ENCODE measurements at regions not wholly inside any gene's neighbourhood (a gene's known extent, or its start where the extent isn't known, plus 50 kb on each side); places are given as distances from the start of the nearest gene placed in this dataset.

GRCh38 chr12:72191761-72192160 lies 80.4 kb upstream of the TRHDE start:
- Mint-ChIP-seq H3K36me3 (no peaks in the 10 kb centered on the region), H3K27me3 (no peaks in the 10 kb centered on the region), H3K9me3 (peaks cover 0 to 12% (median 3%) of the 10 kb centered on the region in 7 donors), H3K4me3 (no peak overlapping the region), H3K27ac (no peak overlapping the region), H3K4me1 (no peaks in the 10 kb centered on the region)
- Histone ChIP-seq H3K4me3 (ENCODE audit: low read depth, low read length) (no peak overlapping the region), H3K4me1 (ENCODE audit: control insufficient read depth, insufficient read depth, low read length, poor library complexity, severe bottlenecking) (no peaks in the 10 kb centered on the region), H3K27ac (ENCODE audit: insufficient read depth, low read length, poor library complexity, severe bottlenecking) (no peak overlapping the region), H3K27me3 (ENCODE audit: control insufficient read depth, insufficient read depth, low read length) (no peaks in the 10 kb centered on the region), H3K9me3 (ENCODE audit: control insufficient read depth in 2 of 2, low read length in 2 of 2) (no peaks in the 10 kb centered on the region), H3K36me3 (ENCODE audit: control insufficient read depth, insufficient read depth, low read length) (no peaks in the 10 kb centered on the region)
- no peak for DNase-seq
- ATAC-seq (ENCODE audit: low read depth in 2 of 2) = no peak

- ATAC-seq (ENCODE audit: low read depth in 2 of 2) = no peak
- Histone ChIP-seq H3K36me3 (ENCODE audit: control insufficient read depth, insufficient read depth, low read length) (no peaks in the 10 kb centered on the region), H3K4me1 (ENCODE audit: control insufficient read depth, insufficient read depth, low read length, poor library complexity, severe bottlenecking) (no peaks in the 10 kb centered on the region), H3K9me3 (ENCODE audit: control insufficient read depth in 2 of 2, low read length in 2 of 2) (no peaks in the 10 kb centered on the region), H3K27me3 (ENCODE audit: control insufficient read depth, insufficient read depth, low read length) (no peaks in the 10 kb centered on the region), H3K4me3 (ENCODE audit: low read depth, low read length) (no peak overlapping the region), H3K27ac (ENCODE audit: insufficient read depth, low read length, poor library complexity, severe bottlenecking) (no peak overlapping the region)
- Mint-ChIP-seq H3K27ac (no peak overlapping the region), H3K27me3 (no peaks in the 10 kb centered on the region), H3K4me3 (no peak overlapping the region), H3K36me3 (no peaks in the 10 kb centered on the region), H3K9me3 (peaks cover 4 to 24% (median 7%) of the 10 kb centered on the region in 7 donors), H3K4me1 (no peaks in the 10 kb centered on the region)
- DNase-seq = no peak
Observed at GRCh38 chr12:72197790-72198189, 74.4 kb upstream of the TRHDE start.

- H3K4me1 Mint-ChIP-seq = no peaks in the 10 kb centered on the region
- no peak overlapping the region for H3K4me3 Mint-ChIP-seq
- no peak for ATAC-seq (ENCODE audit: low read depth in 2 of 2)
- H3K9me3 ChIP-seq (ENCODE audit: control insufficient read depth in 2 of 2, low read length in 2 of 2) = no peaks in the 10 kb centered on the region
- H3K27ac Mint-ChIP-seq = no peak overlapping the region
- no peaks in the 10 kb centered on the region for H3K36me3 Mint-ChIP-seq
- H3K4me3 ChIP-seq (ENCODE audit: low read depth, low read length) = no peak overlapping the region
- no peaks in the 10 kb centered on the region for H3K4me1 ChIP-seq (ENCODE audit: control insufficient read depth, insufficient read depth, low read length, poor library complexity, severe bottlenecking)
- H3K9me3 Mint-ChIP-seq = peaks cover 0 to 24% (median 8%) of the 10 kb centered on the region in 7 donors
- no peak overlapping the region for H3K27ac ChIP-seq (ENCODE audit: insufficient read depth, low read length, poor library complexity, severe bottlenecking)
- H3K36me3 ChIP-seq (ENCODE audit: control insufficient read depth, insufficient read depth, low read length) = no peaks in the 10 kb centered on the region
- no peaks in the 10 kb centered on the region for H3K27me3 Mint-ChIP-seq
- DNase-seq = no peak
- no peaks in the 10 kb centered on the region for H3K27me3 ChIP-seq (ENCODE audit: control insufficient read depth, insufficient read depth, low read length)
Observed at GRCh38 chr12:72201457-72201856, 70.7 kb upstream of the TRHDE start.

GRCh38 chr12:72203764-72204335 lies 68.3 kb upstream of the TRHDE start:
- Mint-ChIP-seq H3K4me3 (no peak overlapping the region), H3K27ac (no peak overlapping the region), H3K9me3 (peaks cover 0 to 16% (median 8%) of the 10 kb centered on the region in 7 donors), H3K27me3 (no peaks in the 10 kb centered on the region), H3K36me3 (no peaks in the 10 kb centered on the region), H3K4me1 (no peaks in the 10 kb centered on the region)
- no peaks in the 10 kb centered on the region for H3K36me3 ChIP-seq (ENCODE audit: control insufficient read depth, insufficient read depth, low read length)
- no peak overlapping the region for H3K4me3 ChIP-seq (ENCODE audit: low read depth, low read length)
- ATAC-seq (ENCODE audit: low read depth in 2 of 2) (no peak), DNase-seq (no peak)
- no peak overlapping the region for H3K27ac ChIP-seq (ENCODE audit: insufficient read depth, low read length, poor library complexity, severe bottlenecking)
- H3K9me3 ChIP-seq (ENCODE audit: control insufficient read depth in 2 of 2, low read length in 2 of 2) = no peaks in the 10 kb centered on the region
- H3K4me1 ChIP-seq (ENCODE audit: control insufficient read depth, insufficient read depth, low read length, poor library complexity, severe bottlenecking) = no peaks in the 10 kb centered on the region
- H3K27me3 ChIP-seq (ENCODE audit: control insufficient read depth, insufficient read depth, low read length) = no peaks in the 10 kb centered on the region

GRCh38 chr12:72207079-72207478 lies 65.1 kb upstream of the TRHDE start:
- Mint-ChIP-seq H3K4me1 (no peaks in the 10 kb centered on the region), H3K9me3 (peaks cover 0 to 9% (median 3%) of the 10 kb centered on the region in 7 donors), H3K4me3 (no peak overlapping the region), H3K27ac (no peak overlapping the region), H3K36me3 (no peaks in the 10 kb centered on the region), H3K27me3 (no peaks in the 10 kb centered on the region)
- Histone ChIP-seq H3K4me1 (ENCODE audit: control insufficient read depth, insufficient read depth, low read length, poor library complexity, severe bottlenecking) (no peaks in the 10 kb centered on the region), H3K9me3 (ENCODE audit: control insufficient read depth in 2 of 2, low read length in 2 of 2) (no peaks in the 10 kb centered on the region), H3K27ac (ENCODE audit: insufficient read depth, low read length, poor library complexity, severe bottlenecking) (no peak overlapping the region), H3K36me3 (ENCODE audit: control insufficient read depth, insufficient read depth, low read length) (no peaks in the 10 kb centered on the region), H3K27me3 (ENCODE audit: control insufficient read depth, insufficient read depth, low read length) (no peaks in the 10 kb centered on the region), H3K4me3 (ENCODE audit: low read depth, low read length) (no peak overlapping the region)
- no peak for ATAC-seq (ENCODE audit: low read depth in 2 of 2)
- no peak for DNase-seq

- Histone ChIP-seq H3K27ac (ENCODE audit: insufficient read depth, low read length, poor library complexity, severe bottlenecking) (no peak overlapping the region), H3K27me3 (ENCODE audit: control insufficient read depth, insufficient read depth, low read length) (no peaks in the 10 kb centered on the region), H3K4me1 (ENCODE audit: control insufficient read depth, insufficient read depth, low read length, poor library complexity, severe bottlenecking) (no peaks in the 10 kb centered on the region), H3K4me3 (ENCODE audit: low read depth, low read length) (no peak overlapping the region), H3K36me3 (ENCODE audit: control insufficient read depth, insufficient read depth, low read length) (no peaks in the 10 kb centered on the region), H3K9me3 (ENCODE audit: control insufficient read depth in 2 of 2, low read length in 2 of 2) (no peaks in the 10 kb centered on the region)
- no peak for DNase-seq
- no peaks in the 10 kb centered on the region for H3K27me3 Mint-ChIP-seq
- H3K4me3 Mint-ChIP-seq = no peak overlapping the region
- H3K36me3 Mint-ChIP-seq = no peaks in the 10 kb centered on the region
- H3K4me1 Mint-ChIP-seq = no peaks in the 10 kb centered on the region
- H3K27ac Mint-ChIP-seq = no peak overlapping the region
- no peak for ATAC-seq (ENCODE audit: low read depth in 2 of 2)
- peaks cover 0 to 9% (median 3%) of the 10 kb centered on the region in 7 donors for H3K9me3 Mint-ChIP-seq
Observed at GRCh38 chr12:72207486-72208409, 64.4 kb upstream of the TRHDE start.

- no peaks in the 10 kb centered on the region for H3K36me3 Mint-ChIP-seq
- H3K27me3 Mint-ChIP-seq = no peaks in the 10 kb centered on the region
- ATAC-seq (ENCODE audit: low read depth in 2 of 2) (no peak), DNase-seq (no peak)
- Histone ChIP-seq H3K4me1 (ENCODE audit: control insufficient read depth, insufficient read depth, low read length, poor library complexity, severe bottlenecking) (no peaks in the 10 kb centered on the region), H3K4me3 (ENCODE audit: low read depth, low read length) (no peak overlapping the region), H3K27ac (ENCODE audit: insufficient read depth, low read length, poor library complexity, severe bottlenecking) (no peak overlapping the region), H3K27me3 (ENCODE audit: control insufficient read depth, insufficient read depth, low read length) (no peaks in the 10 kb centered on the region), H3K9me3 (ENCODE audit: control insufficient read depth in 2 of 2, low read length in 2 of 2) (no peaks in the 10 kb centered on the region), H3K36me3 (ENCODE audit: control insufficient read depth, insufficient read depth, low read length) (no peaks in the 10 kb centered on the region)
- no peaks in the 10 kb centered on the region for H3K4me1 Mint-ChIP-seq
- H3K27ac Mint-ChIP-seq = no peak overlapping the region
- H3K4me3 Mint-ChIP-seq = no peak overlapping the region
- H3K9me3 Mint-ChIP-seq = peaks cover 0 to 5% (median 2%) of the 10 kb centered on the region in 7 donors
Observed at GRCh38 chr12:72209086-72209485, 63.1 kb upstream of the TRHDE start.

- Histone ChIP-seq H3K4me3 (ENCODE audit: low read depth, low read length) (no peak overlapping the region), H3K9me3 (ENCODE audit: control insufficient read depth in 2 of 2, low read length in 2 of 2) (no peaks in the 10 kb centered on the region), H3K4me1 (ENCODE audit: control insufficient read depth, insufficient read depth, low read length, poor library complexity, severe bottlenecking) (no peaks in the 10 kb centered on the region), H3K27me3 (ENCODE audit: control insufficient read depth, insufficient read depth, low read length) (no peaks in the 10 kb centered on the region), H3K27ac (ENCODE audit: insufficient read depth, low read length, poor library complexity, severe bottlenecking) (no peak overlapping the region), H3K36me3 (ENCODE audit: control insufficient read depth, insufficient read depth, low read length) (no peaks in the 10 kb centered on the region)
- Mint-ChIP-seq H3K4me1 (no peaks in the 10 kb centered on the region), H3K27me3 (no peaks in the 10 kb centered on the region), H3K4me3 (no peak overlapping the region), H3K27ac (no peak overlapping the region), H3K36me3 (no peaks in the 10 kb centered on the region), H3K9me3 (peaks cover 0 to 6% (median 0%) of the 10 kb centered on the region in 7 donors)
- ATAC-seq (ENCODE audit: low read depth in 2 of 2) = no peak
- DNase-seq = no peak
Observed at GRCh38 chr12:72214163-72214562, 58.0 kb upstream of the TRHDE start.

All from CD4-positive, CD25-positive, alpha-beta regulatory T cell (primary cell).